ENCODE measurements at regions not wholly inside any gene's neighbourhood (a gene's known extent, or its start where the extent isn't known, plus 50 kb on each side); places are given as distances from the start of the nearest gene placed in this dataset.
"Not testable (repeated sequence)": the region's sequence is repeated elsewhere in the genome, so short reads cannot be mapped to it uniquely, and the experiment has no call there.

- DNase-seq (ENCODE audit: extremely low read depth, low read depth), result no peak
- TF ChIP-seq, protein P1, sequence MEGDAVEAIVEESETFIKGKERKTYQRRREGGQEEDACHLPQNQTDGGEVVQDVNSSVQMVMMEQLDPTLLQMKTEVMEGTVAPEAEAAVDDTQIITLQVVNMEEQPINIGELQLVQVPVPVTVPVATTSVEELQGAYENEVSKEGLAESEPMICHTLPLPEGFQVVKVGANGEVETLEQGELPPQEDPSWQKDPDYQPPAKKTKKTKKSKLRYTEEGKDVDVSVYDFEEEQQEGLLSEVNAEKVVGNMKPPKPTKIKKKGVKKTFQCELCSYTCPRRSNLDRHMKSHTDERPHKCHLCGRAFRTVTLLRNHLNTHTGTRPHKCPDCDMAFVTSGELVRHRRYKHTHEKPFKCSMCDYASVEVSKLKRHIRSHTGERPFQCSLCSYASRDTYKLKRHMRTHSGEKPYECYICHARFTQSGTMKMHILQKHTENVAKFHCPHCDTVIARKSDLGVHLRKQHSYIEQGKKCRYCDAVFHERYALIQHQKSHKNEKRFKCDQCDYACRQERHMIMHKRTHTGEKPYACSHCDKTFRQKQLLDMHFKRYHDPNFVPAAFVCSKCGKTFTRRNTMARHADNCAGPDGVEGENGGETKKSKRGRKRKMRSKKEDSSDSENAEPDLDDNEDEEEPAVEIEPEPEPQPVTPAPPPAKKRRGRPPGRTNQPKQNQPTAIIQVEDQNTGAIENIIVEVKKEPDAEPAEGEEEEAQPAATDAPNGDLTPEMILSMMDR (IDR thresholded peaks at IDR 0.05; ENCODE audit: low read depth, low read length), result no peak
Measured at GRCh38 chr4:120555058-120555457, 367.5 kb downstream of the PRDM5 start.

DNA sequence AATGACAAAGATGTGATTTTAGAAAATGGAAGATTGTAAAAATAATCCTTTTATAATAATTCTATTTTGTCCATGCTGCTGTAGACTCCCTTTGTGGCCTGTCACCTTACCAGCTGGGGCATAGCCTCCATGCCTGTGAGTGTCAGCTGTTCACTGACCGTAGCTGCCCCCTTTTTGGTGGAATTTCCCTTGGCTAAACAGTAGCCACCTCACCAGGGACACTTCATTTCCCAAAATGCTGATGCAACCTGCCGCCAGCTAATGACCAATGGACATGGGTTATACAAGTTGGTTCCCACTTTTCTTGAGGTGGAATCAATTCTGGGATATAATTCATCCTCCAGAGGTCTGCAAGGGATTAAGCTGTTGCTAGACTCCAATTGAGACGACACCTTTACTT is 368.4 kb downstream of the PRDM5 start:
- TF ChIP-seq, protein P1 (IDR thresholded peaks at IDR 0.05; ENCODE audit: low read depth, low read length), result no peak

DNA sequence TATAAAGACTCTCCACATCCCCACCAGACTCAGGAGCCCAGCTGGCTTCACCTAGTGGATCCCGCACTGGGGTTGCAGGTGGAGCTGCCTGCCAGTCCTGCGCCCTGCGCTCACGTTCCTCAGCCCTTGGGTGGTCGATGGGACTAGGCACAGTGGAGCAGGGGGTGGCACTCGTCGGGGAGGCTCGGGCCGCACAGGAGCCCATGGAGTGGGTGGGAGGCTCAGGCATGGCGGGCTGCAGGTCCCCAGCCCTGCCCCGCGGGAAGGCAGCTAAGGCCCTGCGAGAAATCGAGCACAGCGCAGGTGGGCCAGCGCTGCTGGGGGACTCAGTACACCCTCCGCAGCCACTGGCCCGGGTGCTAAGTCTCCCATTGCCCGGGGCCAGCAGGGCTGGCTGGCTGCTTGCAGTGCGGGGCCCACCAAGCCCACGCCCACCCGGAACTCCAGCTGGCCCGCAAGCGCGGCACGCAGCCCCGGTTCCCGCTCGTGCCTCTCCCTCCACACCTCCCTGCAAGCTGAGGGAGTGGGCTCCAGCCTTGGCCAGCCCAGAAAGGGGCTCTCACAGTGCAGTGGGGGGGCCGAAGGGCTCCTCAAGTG is 371.8 kb downstream of the PRDM5 start:
- DNase-seq (ENCODE audit: extremely low read depth, low read depth), result not testable (repeated sequence)

More for the DNA sequence above, 368.4 kb downstream of the PRDM5 start:
- DNase-seq (ENCODE audit: extremely low read depth, low read depth), result no peak

DNA sequence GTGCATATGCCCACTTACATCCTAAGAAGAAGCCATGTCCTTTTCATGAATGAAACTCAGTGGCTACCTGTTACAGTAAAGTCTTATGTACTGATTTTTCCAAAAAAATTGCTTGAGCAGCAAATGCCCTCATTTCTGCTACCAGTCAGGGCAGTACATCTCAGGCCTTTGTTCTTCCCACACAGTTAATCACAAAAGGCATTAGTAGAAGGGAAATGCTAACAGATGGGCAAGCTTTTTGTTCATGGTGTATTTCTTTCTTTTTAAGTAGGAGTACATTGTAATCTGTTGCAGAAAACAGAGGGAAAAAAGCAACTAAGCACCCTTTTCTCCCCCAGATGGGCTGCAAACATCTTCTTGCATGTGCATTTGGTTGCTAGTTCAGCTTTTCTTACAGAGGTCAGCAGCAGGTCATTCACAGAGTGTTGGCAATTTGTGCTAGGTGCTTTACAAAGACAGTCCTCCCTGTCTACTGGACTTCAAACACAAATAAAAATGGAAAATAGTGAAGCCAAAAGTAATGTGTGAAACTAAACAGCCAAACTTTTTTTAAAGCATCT is 373.4 kb downstream of the PRDM5 start:
- no peak for DNase-seq (ENCODE audit: extremely low read depth, low read depth)
- TF ChIP-seq, protein P1 (IDR thresholded peaks at IDR 0.05; ENCODE audit: low read depth, low read length), result no peak

DNA sequence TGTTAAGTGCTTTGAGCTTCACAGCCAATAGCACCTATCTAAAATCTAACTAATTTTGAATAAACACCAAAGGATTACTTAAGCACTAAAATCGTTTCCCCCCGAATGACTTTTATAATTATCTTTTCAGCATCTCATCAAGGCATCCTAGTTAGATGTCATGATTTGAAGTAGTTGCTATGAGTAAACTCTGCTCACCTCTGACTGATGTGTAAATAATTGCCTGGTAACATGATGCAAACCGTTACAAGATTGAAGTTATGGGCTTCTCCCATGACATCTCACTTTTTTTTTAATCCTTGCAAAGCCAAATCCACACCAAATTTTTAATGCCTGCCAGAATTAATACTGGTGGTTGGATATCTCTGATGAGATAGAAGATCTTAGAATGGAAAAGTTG is 377.1 kb downstream of the PRDM5 start:
- no peak for DNase-seq (ENCODE audit: extremely low read depth, low read depth)

GRCh38 chr4:120544838-120545237 is 377.7 kb downstream of the PRDM5 start:
- TF ChIP-seq, protein P1 (IDR thresholded peaks at IDR 0.05; ENCODE audit: low read depth, low read length), result no peak
- DNase-seq (ENCODE audit: extremely low read depth, low read depth), result no peak

More for the DNA sequence above, 377.1 kb downstream of the PRDM5 start:
- TF ChIP-seq, protein P1 (IDR thresholded peaks at IDR 0.05; ENCODE audit: low read depth, low read length), result no peak

DNA sequence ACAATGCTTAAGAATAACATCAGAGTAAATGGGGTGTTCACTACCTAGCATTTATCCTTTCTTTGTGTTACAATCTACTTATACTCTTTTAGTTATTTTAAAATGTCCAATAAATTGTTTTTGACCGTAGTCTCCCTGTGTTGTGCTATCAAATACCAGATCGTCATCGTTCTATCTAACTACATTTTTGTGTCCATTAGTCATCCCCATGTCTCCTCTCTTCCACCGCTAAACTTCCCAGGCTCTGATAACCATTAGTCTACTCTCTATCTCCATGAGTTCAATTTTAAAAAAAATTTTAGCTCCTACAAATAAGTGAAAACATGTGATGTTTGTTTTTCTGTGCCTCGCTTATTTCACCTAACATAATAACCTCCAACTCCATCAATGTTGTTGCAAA is 381.9 kb downstream of the PRDM5 start:
- DNase-seq (ENCODE audit: extremely low read depth, low read depth), result no peak
- TF ChIP-seq, protein P1 (IDR thresholded peaks at IDR 0.05; ENCODE audit: low read depth, low read length), result no peak

GRCh38 chr4:120536884-120537283 is 385.6 kb downstream of the PRDM5 start:
- TF ChIP-seq, protein P1 (IDR thresholded peaks at IDR 0.05; ENCODE audit: low read depth, low read length), result no peak
- DNase-seq (ENCODE audit: extremely low read depth, low read depth), result no peak

Data from AG09319 (cell line).